ENCODE measurements at regions not wholly inside any gene's neighbourhood (a gene's known extent, or its start where the extent isn't known, plus 50 kb on each side); places are given as distances from the start of the nearest gene placed in this dataset.

- Histone ChIP-seq H3K27me3 (ENCODE audit: control insufficient read depth, insufficient read depth, low read length) (no peaks in the 10 kb centered on the region), H3K27ac (ENCODE audit: low read length) (no peak overlapping the region), H3K36me3 (ENCODE audit: control insufficient read depth, insufficient read depth, low read length) (no peaks in the 10 kb centered on the region), H3K4me3 (ENCODE audit: low read length) (no peak overlapping the region), H3K9me3 (ENCODE audit: control insufficient read depth, insufficient read depth, low read length) (no peaks in the 10 kb centered on the region), H3K4me1 (ENCODE audit: control insufficient read depth, insufficient read depth, low read length) (no peaks in the 10 kb centered on the region)
- no peak for DNase-seq (ENCODE audit: low read depth, low spot score)
These were observed 225.1 kb downstream of the PIK3R1 start for GRCh38 chr5:68440651-68441050.

GRCh38 chr5:68441309-68442073, 225.9 kb downstream of the PIK3R1 start:
- no peak overlapping the region for H3K4me3 ChIP-seq (ENCODE audit: low read length)
- DNase-seq (ENCODE audit: low read depth, low spot score) = no peak
- no CpG with 5 or more reads among the region's 5 CpGs for WGBS (ENCODE audit: insufficient coverage, insufficient read length)
- H3K27ac ChIP-seq (ENCODE audit: low read length) = no peak overlapping the region
- H3K9me3 ChIP-seq (ENCODE audit: control insufficient read depth, insufficient read depth, low read length) = no peaks in the 10 kb centered on the region
- H3K36me3 ChIP-seq (ENCODE audit: control insufficient read depth, insufficient read depth, low read length) = no peaks in the 10 kb centered on the region
- no peaks in the 10 kb centered on the region for H3K27me3 ChIP-seq (ENCODE audit: control insufficient read depth, insufficient read depth, low read length)
- no peaks in the 10 kb centered on the region for H3K4me1 ChIP-seq (ENCODE audit: control insufficient read depth, insufficient read depth, low read length)

DNA sequence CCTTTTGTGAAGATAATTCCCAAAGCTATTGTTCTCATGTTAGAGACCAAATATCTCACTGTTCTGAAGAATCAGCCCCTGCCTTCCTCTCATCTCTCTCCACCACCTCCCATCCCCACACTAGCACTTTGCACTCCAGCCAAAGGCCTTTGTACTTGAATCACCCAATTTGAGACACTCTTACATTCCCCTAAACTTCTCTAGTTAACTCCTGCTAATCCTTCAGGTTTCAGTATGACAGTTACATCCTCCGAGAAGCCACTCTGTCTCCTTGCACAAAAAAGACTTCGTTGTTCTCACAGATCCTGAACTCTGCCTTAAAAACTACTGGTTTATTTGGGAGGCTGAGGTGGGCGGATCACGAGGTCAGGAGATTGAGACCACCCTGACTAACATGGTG, 227.5 kb downstream of the PIK3R1 start:
- no CpG with 5 or more reads among the region's 4 CpGs for WGBS (ENCODE audit: insufficient coverage, insufficient read length)
- Histone ChIP-seq H3K4me1 (ENCODE audit: control insufficient read depth, insufficient read depth, low read length) (no peaks in the 10 kb centered on the region), H3K36me3 (ENCODE audit: control insufficient read depth, insufficient read depth, low read length) (no peaks in the 10 kb centered on the region), H3K4me3 (ENCODE audit: low read length) (no peak overlapping the region), H3K27me3 (ENCODE audit: control insufficient read depth, insufficient read depth, low read length) (no peaks in the 10 kb centered on the region), H3K9me3 (ENCODE audit: control insufficient read depth, insufficient read depth, low read length) (no peaks in the 10 kb centered on the region; the same call in 1 of the 2 replicates), H3K27ac (ENCODE audit: low read length) (no peak overlapping the region)
- DNase-seq (ENCODE audit: low read depth, low spot score) = no peak

- H3K4me1 ChIP-seq (ENCODE audit: control insufficient read depth, insufficient read depth, low read length) = no peaks in the 10 kb centered on the region
- H3K27ac ChIP-seq (ENCODE audit: low read length) = no peak overlapping the region
- no peak overlapping the region for H3K4me3 ChIP-seq (ENCODE audit: low read length)
- H3K36me3 ChIP-seq (ENCODE audit: control insufficient read depth, insufficient read depth, low read length) = no peaks in the 10 kb centered on the region
- H3K27me3 ChIP-seq (ENCODE audit: control insufficient read depth, insufficient read depth, low read length) = no peaks in the 10 kb centered on the region
- WGBS (ENCODE audit: insufficient coverage, insufficient read length) = no CpG with 5 or more reads among the region's 1 CpG
- no peaks in the 10 kb centered on the region; the same call in 1 of the 2 replicates for H3K9me3 ChIP-seq (ENCODE audit: control insufficient read depth, insufficient read depth, low read length)
- no peak for DNase-seq (ENCODE audit: low read depth, low spot score)
These were observed 228.5 kb downstream of the PIK3R1 start for GRCh38 chr5:68444048-68444447.

DNA sequence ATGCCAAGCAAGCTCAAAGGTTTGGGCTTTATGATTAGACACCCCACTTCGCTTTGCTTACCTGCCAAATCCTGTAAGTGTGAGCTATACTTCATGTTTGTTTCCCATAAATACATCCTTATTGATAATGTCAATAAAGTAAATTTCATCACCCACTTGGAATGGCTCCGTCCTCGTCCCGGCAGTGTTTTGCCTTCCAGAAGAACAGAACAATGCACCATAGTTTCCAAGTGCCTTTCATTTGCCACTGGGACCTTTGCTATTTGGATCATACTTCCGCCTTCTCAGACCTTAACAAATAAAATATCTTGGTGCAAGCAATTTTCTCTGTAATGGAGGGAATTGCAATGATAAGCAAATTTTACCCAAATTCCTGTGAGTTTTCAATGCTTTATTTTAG, 229.3 kb downstream of the PIK3R1 start:
- no peaks in the 10 kb centered on the region for H3K27me3 ChIP-seq (ENCODE audit: control insufficient read depth, insufficient read depth, low read length)

DNA sequence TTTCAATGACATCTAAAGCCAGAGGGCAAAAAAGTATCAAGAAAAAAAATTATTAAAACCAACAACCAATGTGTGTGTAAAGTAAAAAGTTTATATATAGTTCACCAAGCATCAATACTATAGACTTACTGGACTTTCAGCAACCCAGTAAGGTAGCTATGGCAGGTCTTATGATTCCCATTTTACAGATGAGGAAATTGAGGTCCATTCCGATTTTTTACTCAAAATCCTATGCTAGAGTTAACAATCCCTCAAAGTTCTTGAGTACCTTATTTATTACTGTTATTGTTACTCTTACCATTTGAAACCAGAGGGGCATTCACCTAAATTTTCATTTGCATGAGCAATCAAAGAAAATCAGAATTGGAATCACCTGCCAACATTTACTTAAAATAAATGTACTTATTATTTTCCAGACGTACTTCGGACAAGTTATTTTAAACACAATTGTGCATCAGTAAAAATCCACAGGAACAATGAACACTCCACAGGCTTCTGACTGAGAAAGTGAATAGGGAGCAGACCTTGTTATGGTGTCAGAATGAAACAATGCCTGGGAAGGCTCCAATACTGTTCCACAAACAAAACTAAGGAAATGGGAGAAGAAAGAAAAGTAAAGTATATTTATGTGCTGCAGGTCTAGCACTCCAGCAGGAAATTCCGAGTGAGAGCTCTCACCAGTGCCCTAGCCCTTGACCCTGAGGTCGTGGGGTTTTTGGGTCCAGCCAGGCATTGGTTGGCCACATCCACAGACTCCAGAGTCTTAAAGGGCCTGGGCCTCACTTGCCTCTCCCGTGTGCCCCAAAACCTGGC, 229.9 kb downstream of the PIK3R1 start:
- H3K4me3 ChIP-seq (ENCODE audit: low read length) = no peak overlapping the region
- no peak overlapping the region for H3K27ac ChIP-seq (ENCODE audit: low read length)
- no peaks in the 10 kb centered on the region for H3K36me3 ChIP-seq (ENCODE audit: control insufficient read depth, insufficient read depth, low read length)
- no peak for DNase-seq (ENCODE audit: low read depth, low spot score)
- no CpG with 5 or more reads among the region's 6 CpGs for WGBS (ENCODE audit: insufficient coverage, insufficient read length)
- H3K9me3 ChIP-seq (ENCODE audit: control insufficient read depth, insufficient read depth, low read length) = no peaks in the 10 kb centered on the region; the same call in 1 of the 2 replicates
- H3K27me3 ChIP-seq (ENCODE audit: control insufficient read depth, insufficient read depth, low read length) = no peaks in the 10 kb centered on the region
- H3K4me1 ChIP-seq (ENCODE audit: control insufficient read depth, insufficient read depth, low read length) = no peaks in the 10 kb centered on the region

More for the DNA sequence above, 229.3 kb downstream of the PIK3R1 start:
- Histone ChIP-seq H3K36me3 (ENCODE audit: control insufficient read depth, insufficient read depth, low read length) (no peaks in the 10 kb centered on the region), H3K27ac (ENCODE audit: low read length) (no peak overlapping the region), H3K4me1 (ENCODE audit: control insufficient read depth, insufficient read depth, low read length) (no peaks in the 10 kb centered on the region), H3K9me3 (ENCODE audit: control insufficient read depth, insufficient read depth, low read length) (no peaks in the 10 kb centered on the region; the same call in 1 of the 2 replicates), H3K4me3 (ENCODE audit: low read length) (no peak overlapping the region)
- no peak for DNase-seq (ENCODE audit: low read depth, low spot score)
- no CpG with 5 or more reads among the region's 5 CpGs for WGBS (ENCODE audit: insufficient coverage, insufficient read length)

DNA sequence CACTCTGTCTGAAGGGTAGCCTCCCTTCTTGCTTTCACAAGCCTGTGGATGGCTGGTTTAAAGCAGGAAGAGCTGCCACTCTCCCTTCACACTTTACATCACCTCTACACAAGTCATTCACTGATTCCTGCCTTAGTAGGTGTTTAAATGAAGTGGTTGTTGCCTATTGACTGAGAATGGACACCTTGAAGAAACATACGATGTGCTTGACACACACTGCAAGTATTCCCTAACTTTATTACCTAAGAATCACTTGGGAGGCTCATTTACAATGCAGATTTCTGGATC, 230.5 kb downstream of the PIK3R1 start:
- Histone ChIP-seq H3K36me3 (ENCODE audit: control insufficient read depth, insufficient read depth, low read length) (no peaks in the 10 kb centered on the region), H3K4me1 (ENCODE audit: control insufficient read depth, insufficient read depth, low read length) (no peaks in the 10 kb centered on the region), H3K9me3 (ENCODE audit: control insufficient read depth, insufficient read depth, low read length) (no peaks in the 10 kb centered on the region; the same call in 1 of the 2 replicates), H3K27me3 (ENCODE audit: control insufficient read depth, insufficient read depth, low read length) (no peaks in the 10 kb centered on the region), H3K27ac (ENCODE audit: low read length) (no peak overlapping the region), H3K4me3 (ENCODE audit: low read length) (no peak overlapping the region)
- no peak for DNase-seq (ENCODE audit: low read depth, low spot score)
- no CpG with 5 or more reads among the region's 1 CpG for WGBS (ENCODE audit: insufficient coverage, insufficient read length)

DNA sequence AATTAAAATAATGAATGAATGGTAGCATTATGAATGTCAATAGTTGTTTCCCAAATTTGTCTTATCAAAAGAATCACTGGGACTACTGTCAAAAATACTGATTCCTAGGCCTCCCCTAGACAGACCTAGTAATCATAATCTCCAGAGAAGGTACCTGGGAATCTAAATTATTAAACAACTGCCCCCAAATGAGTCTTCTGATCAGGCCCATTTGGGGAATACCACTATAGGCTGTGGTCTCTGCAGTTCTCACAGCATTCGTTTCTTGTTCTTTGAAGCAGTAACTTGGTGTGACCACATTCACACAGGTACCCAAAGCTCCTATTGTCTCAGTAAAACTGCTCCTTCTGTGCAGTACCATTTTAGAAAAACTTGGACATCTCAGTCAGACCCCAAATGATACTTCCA, 230.9 kb downstream of the PIK3R1 start:
- H3K27ac ChIP-seq (ENCODE audit: low read length) = no peak overlapping the region
- H3K36me3 ChIP-seq (ENCODE audit: control insufficient read depth, insufficient read depth, low read length) = no peaks in the 10 kb centered on the region
- no peak for DNase-seq (ENCODE audit: low read depth, low spot score)
- WGBS (ENCODE audit: insufficient coverage, insufficient read length) = no CpG with 5 or more reads among the region's 1 CpG
- no peaks in the 10 kb centered on the region for H3K4me1 ChIP-seq (ENCODE audit: control insufficient read depth, insufficient read depth, low read length)
- no peaks in the 10 kb centered on the region; the same call in 1 of the 2 replicates for H3K9me3 ChIP-seq (ENCODE audit: control insufficient read depth, insufficient read depth, low read length)
- H3K4me3 ChIP-seq (ENCODE audit: low read length) = no peak overlapping the region
- no peaks in the 10 kb centered on the region for H3K27me3 ChIP-seq (ENCODE audit: control insufficient read depth, insufficient read depth, low read length)

GRCh38 chr5:68447136-68447929, 231.8 kb downstream of the PIK3R1 start:
- H3K27me3 ChIP-seq (ENCODE audit: control insufficient read depth, insufficient read depth, low read length) = no peaks in the 10 kb centered on the region
- no peak for DNase-seq (ENCODE audit: low read depth, low spot score)
- H3K4me3 ChIP-seq (ENCODE audit: low read length) = no peak overlapping the region
- no peak overlapping the region for H3K27ac ChIP-seq (ENCODE audit: low read length)
- H3K36me3 ChIP-seq (ENCODE audit: control insufficient read depth, insufficient read depth, low read length) = no peaks in the 10 kb centered on the region
- no peaks in the 10 kb centered on the region; the same call in 1 of the 2 replicates for H3K9me3 ChIP-seq (ENCODE audit: control insufficient read depth, insufficient read depth, low read length)
- H3K4me1 ChIP-seq (ENCODE audit: control insufficient read depth, insufficient read depth, low read length) = no peaks in the 10 kb centered on the region
- no CpG with 5 or more reads among the region's 6 CpGs for WGBS (ENCODE audit: insufficient coverage, insufficient read length)

GRCh38 chr5:68449380-68449779, 233.8 kb downstream of the PIK3R1 start:
- Histone ChIP-seq H3K27me3 (ENCODE audit: control insufficient read depth, insufficient read depth, low read length) (no peaks in the 10 kb centered on the region), H3K4me3 (ENCODE audit: low read length) (no peak overlapping the region), H3K36me3 (ENCODE audit: control insufficient read depth, insufficient read depth, low read length) (no peaks in the 10 kb centered on the region), H3K27ac (ENCODE audit: low read length) (no peak overlapping the region), H3K4me1 (ENCODE audit: control insufficient read depth, insufficient read depth, low read length) (no peaks in the 10 kb centered on the region), H3K9me3 (ENCODE audit: control insufficient read depth, insufficient read depth, low read length) (no peaks in the 10 kb centered on the region; the same call in 1 of the 2 replicates)
- no peak for DNase-seq (ENCODE audit: low read depth, low spot score)
- no CpG with 5 or more reads among the region's 3 CpGs for WGBS (ENCODE audit: insufficient coverage, insufficient read length)

Measured in iPS DF 6.9 (cell line).